ENCODE measurements at regions not wholly inside any gene's neighbourhood (a gene's known extent, or its start where the extent isn't known, plus 50 kb on each side); places are given as distances from the start of the nearest gene placed in this dataset.

- no peak for DNase-seq (ENCODE audit: low read depth)
- no peak overlapping the region for H3K4me3 ChIP-seq (ENCODE audit: low read depth, low read length)
- no peak for TF ChIP-seq CTCF (IDR thresholded peaks at IDR 0.05; ENCODE audit: control insufficient read depth, extremely low read depth, insufficient read depth)
Observed at GRCh38 chr4:85106166-85106565, 139.7 kb upstream of the WDFY3 start.

- DNase-seq (ENCODE audit: low read depth) = no peak
- no peak for TF ChIP-seq CTCF (IDR thresholded peaks at IDR 0.05; ENCODE audit: control insufficient read depth, extremely low read depth, insufficient read depth)
- no peak overlapping the region for H3K4me3 ChIP-seq (ENCODE audit: low read depth, low read length)
Observed at GRCh38 chr4:85106805-85107336, 140.4 kb upstream of the WDFY3 start.

GRCh38 chr4:85107553-85107952, 141.1 kb upstream of the WDFY3 start:
- no peak for DNase-seq (ENCODE audit: low read depth)
- no peak for TF ChIP-seq CTCF (IDR thresholded peaks at IDR 0.05; ENCODE audit: control insufficient read depth, extremely low read depth, insufficient read depth)
- H3K4me3 ChIP-seq (ENCODE audit: low read depth, low read length) = no peak overlapping the region

- no peak for DNase-seq (ENCODE audit: low read depth)
- H3K4me3 ChIP-seq (ENCODE audit: low read depth, low read length) = no peak overlapping the region
- no peak for TF ChIP-seq CTCF (IDR thresholded peaks at IDR 0.05; ENCODE audit: control insufficient read depth, extremely low read depth, insufficient read depth)
Observed at GRCh38 chr4:85113706-85114105, 147.2 kb upstream of the WDFY3 start.

GRCh38 chr4:85114526-85114925, 148.0 kb upstream of the WDFY3 start:
- TF ChIP-seq CTCF (IDR thresholded peaks at IDR 0.05; ENCODE audit: control insufficient read depth, extremely low read depth, insufficient read depth) = no peak
- DNase-seq (ENCODE audit: low read depth) = no peak
- no peak overlapping the region for H3K4me3 ChIP-seq (ENCODE audit: low read depth, low read length)

- H3K4me3 ChIP-seq (ENCODE audit: low read depth, low read length) = no peak overlapping the region
- no peak for DNase-seq (ENCODE audit: low read depth)
- no peak for TF ChIP-seq CTCF (IDR thresholded peaks at IDR 0.05; ENCODE audit: control insufficient read depth, extremely low read depth, insufficient read depth)
Observed at GRCh38 chr4:85116008-85116407, 149.5 kb upstream of the WDFY3 start.

- DNase-seq (ENCODE audit: low read depth) = no peak
- TF ChIP-seq CTCF (IDR thresholded peaks at IDR 0.05; ENCODE audit: control insufficient read depth, extremely low read depth, insufficient read depth) = no peak
- no peak overlapping the region for H3K4me3 ChIP-seq (ENCODE audit: low read depth, low read length)
Observed at GRCh38 chr4:85125688-85126087, 159.2 kb upstream of the WDFY3 start.

Measured in LNCaP clone FGC (cell line).